Calu3 (cell line): ENCODE measurements at regions not wholly inside any gene's neighbourhood (a gene's known extent, or its start where the extent isn't known, plus 50 kb on each side); places are given as distances from the start of the nearest gene placed in this dataset.
"Not testable (repeated sequence)": the region's sequence is repeated elsewhere in the genome, so short reads cannot be mapped to it uniquely, and the experiment has no call there.

Source experiments
- BruUV-seq: library from RNA; stranded (reverse); fragments of 400-500 nt; replicated peaks from 2 replicates; lab custom pipeline; 2021; lab: Mats Ljungman, UMichigan
- CTCF ChIA-PET: fragments of 300-600 bp; sonication (Branson Sonifier 250); formaldehyde crosslinking; loops from one replicate; lab custom pipeline; 2022; ENCODE audit warnings: antibody characterized with exemption; lab: Charles Lee
- DNase-seq: peaks from one replicate; pipeline ENCODE4 v3.0.0; 2022
- H3K27ac Mint-ChIP-seq: one replicate; pipeline ENCODE4 v1.8.0; 2022; ENCODE audit warnings: mixed read lengths; ENCODE audit not compliant: unreplicated experiment
- H3K27me3 Mint-ChIP-seq: one replicate; pipeline ENCODE4 v1.8.0; 2022; ENCODE audit warnings: mixed read lengths; ENCODE audit not compliant: unreplicated experiment
- H3K36me3 Mint-ChIP-seq: one replicate; pipeline ENCODE4 v1.8.0; 2022; ENCODE audit warnings: mild to moderate bottlenecking, moderate library complexity, mixed read lengths; ENCODE audit not compliant: insufficient read depth, unreplicated experiment
- H3K4me1 Mint-ChIP-seq: one replicate; pipeline ENCODE4 v1.8.0; 2022; ENCODE audit warnings: mild to moderate bottlenecking, low read depth, mixed read lengths; ENCODE audit not compliant: unreplicated experiment
- H3K4me3 Mint-ChIP-seq: one replicate; pipeline ENCODE4 v1.8.0; 2022; ENCODE audit warnings: mild to moderate bottlenecking, low read depth, moderate library complexity, mixed read lengths; ENCODE audit not compliant: unreplicated experiment
- H3K9me3 Mint-ChIP-seq: one replicate; pipeline ENCODE4 v1.8.0; 2022; ENCODE audit warnings: low read depth, mixed read lengths; ENCODE audit not compliant: unreplicated experiment
- CTCF ChIP-seq: fragments of 200-600 bp; IDR thresholded peaks from one replicate; pipeline ENCODE4 v1.8.0; 2022; ENCODE audit warnings: antibody characterized with exemption; ENCODE audit not compliant: unreplicated experiment
- intact Hi-C: fragments of 100-400 bp; cut with micrococcal nuclease; formaldehyde crosslinking; loops from one replicate; pipeline ENCODE4 v1.10.0; 2022; ENCODE audit not compliant: unreplicated experiment

GRCh38 chr3:130569461-130570365 lies 52.7 kb downstream of the COL6A6 start:
- Mint-ChIP-seq H3K4me1 (no peaks in the 10 kb centered on the region), H3K4me3 (no peak overlapping the region), H3K27me3 (peaks cover 96% of the 10 kb centered on the region), H3K9me3 (no peaks in the 10 kb centered on the region), H3K36me3 (no peaks in the 10 kb centered on the region), H3K27ac (no peak overlapping the region)
- TF ChIP-seq CTCF: no peak
- intact Hi-C loops: no loop called here
- no TSS peak for BruUV-seq
- DNase-seq: no peak
- CTCF ChIA-PET: no interaction called here

GRCh38 chr3:130572769-130573168 lies 55.8 kb downstream of the COL6A6 start:
- Mint-ChIP-seq H3K9me3 (no peaks in the 10 kb centered on the region), H3K4me1 (no peaks in the 10 kb centered on the region), H3K27me3 (peaks cover 95% of the 10 kb centered on the region), H3K36me3 (no peaks in the 10 kb centered on the region), H3K4me3 (no peak overlapping the region), H3K27ac (no peak overlapping the region)
- CTCF ChIA-PET: interaction anchor here (0.6 kb wide), 1 partner anchor 22 kb away, joined by 3 read pairs; no protein-coding TSS in a partner anchor
- DNase-seq: no peak
- no TSS peak for BruUV-seq
- TF ChIP-seq CTCF: no peak
- intact Hi-C loops: no loop called here

- no TSS peak for BruUV-seq
- H3K36me3 Mint-ChIP-seq: no peaks in the 10 kb centered on the region
- H3K4me3 Mint-ChIP-seq: no peak overlapping the region
- no peak for DNase-seq
- CTCF ChIA-PET: no interaction called here
- intact Hi-C loops: no loop called here
- H3K27me3 Mint-ChIP-seq: peaks cover 87% of the 10 kb centered on the region
- H3K9me3 Mint-ChIP-seq: no peaks in the 10 kb centered on the region
- H3K27ac Mint-ChIP-seq: no peak overlapping the region
- TF ChIP-seq CTCF: no peak
- H3K4me1 Mint-ChIP-seq: no peaks in the 10 kb centered on the region
Measured at GRCh38 chr3:130576375-130577266, 59.6 kb downstream of the COL6A6 start.

GRCh38 chr3:130582457-130583153 lies 65.6 kb downstream of the COL6A6 start:
- DNase-seq: no peak
- Mint-ChIP-seq H3K4me1 (no peaks in the 10 kb centered on the region), H3K27me3 (peaks cover 73% of the 10 kb centered on the region), H3K27ac (no peak overlapping the region), H3K9me3 (no peaks in the 10 kb centered on the region), H3K36me3 (no peaks in the 10 kb centered on the region), H3K4me3 (no peak overlapping the region)
- CTCF ChIA-PET: no interaction called here
- intact Hi-C loops: no loop called here
- TF ChIP-seq CTCF: no peak
- BruUV-seq: no TSS peak

GRCh38 chr3:130594749-130595148 lies 77.8 kb downstream of the COL6A6 start:
- H3K36me3 Mint-ChIP-seq, intact Hi-C loops, BruUV-seq, H3K4me1 Mint-ChIP-seq, H3K4me3 Mint-ChIP-seq, H3K27ac Mint-ChIP-seq, DNase-seq, H3K9me3 Mint-ChIP-seq: not testable (repeated sequence)
- CTCF ChIA-PET: interaction anchor here (0.6 kb wide), 1 partner anchor 153 kb away, joined by 3 read pairs; no protein-coding TSS in a partner anchor
- H3K27me3 Mint-ChIP-seq: peaks cover 78% of the 10 kb centered on the region
